ENCODE measurements at regions not wholly inside any gene's neighbourhood (a gene's known extent, or its start where the extent isn't known, plus 50 kb on each side); places are given as distances from the start of the nearest gene placed in this dataset.

DNA sequence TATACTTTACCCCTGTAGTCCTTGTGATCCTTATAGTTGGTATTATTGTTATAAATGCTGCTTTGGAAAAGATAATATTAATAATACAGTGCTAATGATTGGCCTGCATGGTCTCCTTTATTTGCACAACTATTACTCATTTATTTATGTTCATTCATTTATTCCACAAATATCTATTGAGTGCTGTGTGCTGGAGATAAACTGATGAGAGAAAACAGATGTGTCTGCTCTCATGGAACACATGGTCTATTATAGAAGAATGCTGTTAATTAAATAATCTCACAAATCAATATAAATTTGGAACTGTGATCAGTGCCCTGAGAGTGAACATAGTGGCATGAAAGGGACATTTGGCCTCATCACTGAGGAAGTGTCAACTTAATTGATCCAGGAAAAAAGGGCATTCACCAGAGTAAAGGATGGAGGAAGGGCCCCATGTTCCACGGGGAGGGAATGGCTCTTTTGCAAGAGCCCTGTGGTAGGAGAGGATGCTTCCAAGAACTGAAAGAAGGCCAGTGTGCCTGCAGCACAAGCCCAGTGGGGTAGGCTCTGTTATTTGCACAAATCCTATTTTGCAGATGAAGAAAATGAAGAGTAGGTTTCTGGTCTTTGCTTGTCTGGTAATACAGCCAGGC is 91.5 kb upstream of the STK39 start:
- DNase-seq (ENCODE audit: low read depth): no peak

DNA sequence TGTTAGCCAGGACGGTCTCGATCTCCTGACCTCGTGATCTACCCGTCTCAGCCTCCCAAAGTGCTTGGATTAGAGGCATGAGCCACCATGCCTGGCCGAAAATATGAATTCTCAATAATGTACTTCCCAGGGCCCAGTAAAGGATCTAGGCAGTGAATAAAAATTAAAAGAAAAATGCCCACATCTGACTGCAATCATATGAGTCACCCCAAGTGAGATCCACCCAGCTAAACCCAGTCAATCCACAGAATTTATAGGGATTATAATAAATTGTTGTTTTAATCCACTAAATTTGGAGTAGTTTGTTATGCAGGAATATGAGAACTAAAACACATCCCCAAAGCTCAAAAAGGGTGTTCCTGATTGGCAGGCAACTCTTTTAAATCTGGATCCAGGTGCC is 93.5 kb upstream of the STK39 start:
- no peak for DNase-seq (ENCODE audit: low read depth)

DNA sequence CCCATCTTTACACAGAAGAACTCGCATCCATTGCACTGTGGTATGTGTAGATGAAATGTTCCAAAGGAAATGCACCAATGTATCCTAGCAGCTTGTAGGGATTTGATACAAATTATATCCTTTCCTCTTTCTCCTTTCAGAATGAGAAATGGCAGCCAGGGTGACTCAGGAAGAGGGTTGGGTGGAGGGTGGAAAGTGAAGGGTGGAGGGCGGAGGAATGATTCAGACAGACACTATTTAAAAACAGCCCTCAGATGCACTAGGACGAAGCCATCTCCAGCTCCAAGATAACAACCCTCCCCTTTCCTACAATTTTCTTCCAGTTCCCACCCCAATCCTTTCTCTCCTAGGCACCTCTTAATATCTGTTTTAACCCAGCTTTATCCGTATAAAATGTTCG is 96.2 kb upstream of the STK39 start:
- no peak for DNase-seq (ENCODE audit: low read depth)

DNA sequence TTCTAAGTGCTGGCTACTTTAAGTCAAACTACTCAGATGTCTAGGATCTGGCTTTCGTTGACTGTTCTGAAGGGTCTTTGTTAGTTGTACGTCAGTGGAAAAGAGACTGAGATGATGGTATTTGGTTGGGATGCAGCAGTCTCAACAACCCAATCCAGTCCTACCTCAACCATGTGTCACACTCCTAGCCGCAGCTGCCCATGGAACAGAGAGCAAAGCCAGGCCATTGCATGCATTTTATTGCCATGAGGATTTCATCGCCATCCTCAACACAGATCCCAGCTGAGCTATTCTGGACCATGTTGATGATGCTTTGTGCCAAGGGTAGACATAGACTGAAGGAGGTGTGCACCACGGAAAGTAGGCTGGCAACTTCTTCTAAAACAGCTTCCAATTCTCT is 97.3 kb upstream of the STK39 start:
- DNase-seq (ENCODE audit: low read depth): no peak

DNA sequence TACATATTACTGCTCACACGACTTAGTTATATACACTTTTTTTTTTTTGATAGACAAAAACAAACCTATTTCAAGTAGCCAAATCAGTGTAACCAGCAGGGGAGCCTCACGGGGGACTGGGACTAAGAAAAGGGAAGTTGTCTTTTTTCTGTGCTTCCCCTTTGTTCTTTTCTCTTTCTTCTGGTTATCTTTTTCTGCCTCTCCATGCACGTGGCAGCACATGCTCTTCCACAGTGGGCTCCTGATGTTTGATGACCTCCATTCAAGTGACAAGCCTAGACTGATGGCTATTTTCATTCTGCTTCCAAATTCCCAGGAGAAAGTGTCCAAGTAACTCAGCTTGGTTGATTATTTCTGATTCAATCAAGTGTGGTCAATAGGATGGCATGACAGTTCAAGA is 98.2 kb upstream of the STK39 start:
- no peak for DNase-seq (ENCODE audit: low read depth)

DNA sequence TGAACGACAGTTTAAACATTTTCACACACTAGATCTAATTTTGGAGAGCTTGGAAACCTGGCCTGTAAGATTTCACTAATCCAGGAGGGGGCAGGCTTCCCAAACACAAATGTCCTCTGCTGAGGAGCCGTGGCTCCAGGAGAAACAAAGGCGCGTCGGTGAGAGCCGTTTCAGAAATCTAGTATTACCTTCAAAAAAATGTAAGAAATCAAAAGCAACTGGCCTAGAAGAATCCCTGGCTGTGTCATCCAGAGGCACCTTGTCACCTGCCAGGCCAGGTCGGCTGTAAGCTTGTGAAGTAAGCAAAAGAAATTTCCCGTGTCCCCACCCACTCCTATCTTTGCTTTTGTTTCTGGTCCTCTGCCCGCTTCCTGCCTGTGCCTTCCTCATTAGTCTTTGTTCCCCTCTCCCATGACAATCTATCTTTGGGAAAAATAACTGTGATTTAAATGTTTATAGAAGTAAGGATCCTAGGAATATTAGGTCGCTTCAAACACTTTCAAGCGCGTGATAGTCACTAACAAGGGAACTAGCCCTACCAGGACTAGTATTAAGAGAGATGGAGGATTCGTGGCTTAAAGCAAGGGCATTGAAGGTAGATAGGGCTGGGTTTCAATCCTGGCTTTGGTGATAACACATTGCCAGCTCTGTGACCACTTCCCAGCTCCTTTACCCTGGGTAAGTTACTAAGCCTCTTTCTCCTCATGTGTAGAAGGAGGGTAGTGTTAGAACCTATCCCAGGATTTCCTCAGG is 99.5 kb upstream of the STK39 start:
- DNase-seq (ENCODE audit: low read depth): peak; percentile 49

DNA sequence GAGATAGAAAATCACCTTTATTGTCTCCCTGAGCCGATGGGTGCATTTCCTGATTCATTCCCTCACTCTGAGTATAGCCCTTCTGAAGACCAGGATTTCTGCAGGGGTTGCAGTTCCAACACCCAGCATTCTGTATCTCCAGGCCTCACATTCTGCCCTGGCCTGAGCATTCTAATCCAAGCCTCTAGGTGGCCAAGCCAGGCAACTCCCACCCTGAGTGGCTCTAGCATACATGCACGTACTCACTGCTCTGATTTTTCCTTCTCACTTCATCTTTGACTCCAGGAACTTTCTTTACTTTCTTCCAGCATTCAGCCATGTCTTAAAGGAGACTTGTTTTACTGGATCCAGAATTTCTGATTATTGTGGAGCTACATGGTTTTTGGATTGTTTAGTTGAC is 100.7 kb upstream of the STK39 start:
- no peak for DNase-seq (ENCODE audit: low read depth)

DNA sequence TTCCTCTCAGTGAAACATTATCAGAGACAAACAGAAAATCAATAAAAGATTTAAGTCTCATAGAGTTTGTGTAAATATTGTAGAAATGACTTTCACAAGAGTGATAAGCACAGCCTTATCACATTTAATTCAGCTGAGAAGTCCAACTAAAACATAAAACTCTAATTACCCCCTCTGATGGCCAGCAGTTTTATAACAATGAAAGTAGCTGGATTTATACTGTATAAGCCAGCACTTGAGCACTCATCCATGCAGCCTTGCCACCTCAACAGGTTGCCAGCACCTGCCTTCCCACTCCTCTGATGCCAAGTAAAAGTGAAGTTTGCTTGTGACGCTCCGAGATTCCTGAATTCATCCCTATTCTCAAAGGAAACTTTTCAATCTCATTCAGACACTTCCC is 103.0 kb upstream of the STK39 start:
- DNase-seq (ENCODE audit: low read depth): no peak

DNA sequence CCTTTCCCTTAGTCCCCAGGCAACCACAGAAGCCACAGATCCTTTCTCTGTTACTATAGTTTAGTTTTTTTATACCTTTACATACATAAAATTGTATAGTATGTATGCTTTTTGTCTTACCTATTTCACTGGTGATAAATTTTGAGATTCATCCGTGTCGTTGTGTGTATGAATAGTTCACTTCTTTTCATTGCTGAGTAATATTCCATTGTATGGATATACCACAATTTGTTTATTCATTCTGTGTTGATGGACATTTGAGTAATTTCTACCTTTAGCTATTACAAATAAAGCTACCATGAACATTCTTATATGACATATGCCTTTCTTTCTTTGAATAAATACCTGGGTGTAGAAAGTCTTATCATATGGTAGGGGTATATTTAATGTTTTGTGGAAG is 102.8 kb upstream of the CERS6 start:
- no peak for DNase-seq (ENCODE audit: low read depth)

DNA sequence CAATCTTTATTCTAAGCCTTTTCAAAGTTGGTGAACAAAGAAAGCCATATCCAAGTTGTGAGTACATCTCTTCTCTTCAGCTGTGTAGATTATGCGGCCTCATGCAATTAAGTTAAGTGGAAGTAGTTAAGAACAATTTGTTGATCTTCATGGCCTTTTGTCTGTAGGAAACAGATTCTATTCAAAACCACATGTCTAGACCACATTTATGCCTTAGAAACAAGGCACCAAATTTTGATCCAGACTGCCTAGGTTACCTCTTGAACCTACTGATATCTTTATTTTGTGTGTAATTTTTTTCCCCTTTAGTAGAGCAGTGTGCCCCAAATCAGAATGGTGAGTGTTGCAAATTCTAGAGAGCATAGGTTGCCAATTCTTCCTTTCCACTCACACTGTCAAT is 101.6 kb upstream of the CERS6 start:
- no peak for DNase-seq (ENCODE audit: low read depth)

DNA sequence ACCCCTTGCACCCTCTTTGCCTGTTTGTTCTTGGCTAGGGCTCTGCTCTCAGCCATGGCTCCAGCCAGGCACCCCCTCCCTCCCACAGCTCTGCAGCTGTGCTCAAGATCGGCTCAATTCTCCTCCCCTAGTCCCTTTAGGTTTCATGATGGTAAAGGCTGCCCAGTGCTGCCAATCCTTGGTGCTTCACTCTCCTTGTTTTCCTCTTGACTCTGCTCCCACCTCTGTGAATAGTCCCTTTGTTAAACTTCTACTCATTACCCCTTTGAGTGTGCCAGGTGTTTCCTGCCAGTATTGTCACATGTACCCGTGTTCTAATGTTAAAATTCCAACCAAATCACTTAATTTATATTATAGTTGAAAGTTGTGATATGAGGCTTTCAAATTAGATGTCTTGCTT is 101.0 kb upstream of the CERS6 start:
- no peak for DNase-seq (ENCODE audit: low read depth)

DNA sequence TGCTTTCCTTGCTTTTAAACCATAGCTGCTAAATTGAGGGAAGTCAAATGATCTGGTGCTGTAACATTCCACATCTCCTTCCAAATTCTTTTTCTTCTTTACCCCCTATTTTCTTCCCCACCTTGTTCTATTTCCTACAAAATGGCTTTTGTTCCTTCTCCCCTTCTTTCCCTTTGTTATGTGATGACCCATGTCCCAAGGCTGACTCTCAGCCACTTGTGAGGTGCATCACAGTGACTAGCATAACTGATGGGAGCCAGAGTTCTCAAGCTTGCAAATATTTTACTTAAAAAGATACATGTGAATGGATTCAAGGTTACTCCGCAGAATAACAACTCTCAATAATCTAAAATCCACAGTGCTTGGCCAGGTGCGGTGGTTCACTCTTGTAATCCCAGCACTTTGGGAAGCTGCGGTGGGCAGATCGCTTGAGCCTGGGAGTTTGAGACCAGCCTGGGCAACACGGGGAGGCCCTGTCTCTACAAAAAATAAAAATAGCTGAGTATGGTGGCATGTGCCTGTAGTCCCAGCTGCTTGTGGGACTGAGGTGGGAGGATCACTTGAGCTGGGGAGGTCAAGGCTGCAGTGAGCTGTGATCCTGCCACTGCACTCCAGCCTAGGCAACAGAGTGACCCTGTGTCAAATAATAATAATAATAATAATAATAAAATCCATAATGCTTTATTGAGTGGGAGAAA is 100.1 kb upstream of the CERS6 start:
- no peak for DNase-seq (ENCODE audit: low read depth)

DNA sequence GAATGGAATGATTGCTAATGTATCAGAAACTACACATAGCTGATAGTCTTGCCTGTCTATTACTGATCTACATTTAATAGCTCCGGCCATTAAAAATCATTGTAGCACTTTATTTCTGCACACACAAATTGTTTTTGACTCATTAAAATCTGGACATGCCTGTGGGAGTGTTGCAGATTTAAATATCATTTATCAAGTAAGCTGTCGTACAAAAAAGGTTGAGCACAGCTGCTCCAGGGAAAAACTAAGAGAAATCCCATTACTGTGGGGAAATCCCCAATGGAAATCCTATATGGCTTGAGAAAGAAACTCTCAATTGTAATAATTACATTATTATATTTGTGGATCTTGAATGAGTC is 99.6 kb upstream of the CERS6 start:
- no peak for DNase-seq (ENCODE audit: low read depth)

DNA sequence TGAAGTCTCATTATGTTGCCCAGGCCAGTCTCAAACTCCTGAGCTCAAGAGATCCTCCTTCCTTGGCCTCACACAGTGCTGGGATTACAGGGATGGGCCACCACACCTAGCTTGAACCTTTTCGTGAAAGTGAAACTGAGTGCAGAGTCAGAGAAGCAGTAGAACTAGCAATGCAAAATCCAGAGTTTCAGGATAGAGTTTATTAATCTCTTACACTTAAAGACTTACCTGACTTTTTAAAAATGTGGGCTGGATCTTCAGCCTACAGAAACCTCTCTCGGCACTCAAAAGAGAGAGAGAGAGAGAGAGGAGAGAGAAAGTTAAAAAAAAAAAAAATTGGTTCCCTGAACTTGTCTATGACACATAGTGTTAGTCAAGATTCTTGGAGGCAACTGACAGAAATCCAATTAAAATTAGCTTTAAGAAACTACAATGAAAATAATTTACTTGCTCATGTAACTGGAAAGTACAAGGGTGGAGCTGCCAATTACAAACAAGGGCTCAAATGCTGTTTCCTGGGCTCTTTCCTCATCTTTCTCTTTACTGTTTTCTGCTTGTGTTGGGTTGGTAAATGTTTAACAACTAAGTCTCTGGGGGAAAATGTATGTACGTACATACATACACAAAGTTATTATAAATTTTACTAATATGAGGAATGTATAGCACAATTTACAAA is 98.1 kb upstream of the CERS6 start:
- no peak for DNase-seq (ENCODE audit: low read depth)

DNA sequence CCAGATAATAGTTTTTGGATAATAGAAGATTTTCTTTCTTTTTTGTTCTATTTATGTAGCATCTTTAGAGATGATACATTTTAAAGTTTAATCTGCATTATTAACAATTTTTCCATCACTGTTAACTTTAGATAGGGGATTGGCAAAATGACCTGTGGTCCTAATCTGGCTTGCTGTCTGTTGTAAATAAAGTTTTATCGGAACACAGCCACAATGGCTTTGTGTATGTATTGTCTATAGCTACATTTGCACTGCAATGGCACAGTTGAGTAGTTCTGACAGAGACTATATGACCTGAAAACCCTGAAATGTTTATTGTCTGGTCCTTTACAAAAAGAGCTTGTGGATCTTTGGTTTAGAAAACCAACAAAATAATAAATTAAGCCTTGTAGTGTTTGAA is 97.0 kb upstream of the CERS6 start:
- no peak for DNase-seq (ENCODE audit: low read depth)

DNA sequence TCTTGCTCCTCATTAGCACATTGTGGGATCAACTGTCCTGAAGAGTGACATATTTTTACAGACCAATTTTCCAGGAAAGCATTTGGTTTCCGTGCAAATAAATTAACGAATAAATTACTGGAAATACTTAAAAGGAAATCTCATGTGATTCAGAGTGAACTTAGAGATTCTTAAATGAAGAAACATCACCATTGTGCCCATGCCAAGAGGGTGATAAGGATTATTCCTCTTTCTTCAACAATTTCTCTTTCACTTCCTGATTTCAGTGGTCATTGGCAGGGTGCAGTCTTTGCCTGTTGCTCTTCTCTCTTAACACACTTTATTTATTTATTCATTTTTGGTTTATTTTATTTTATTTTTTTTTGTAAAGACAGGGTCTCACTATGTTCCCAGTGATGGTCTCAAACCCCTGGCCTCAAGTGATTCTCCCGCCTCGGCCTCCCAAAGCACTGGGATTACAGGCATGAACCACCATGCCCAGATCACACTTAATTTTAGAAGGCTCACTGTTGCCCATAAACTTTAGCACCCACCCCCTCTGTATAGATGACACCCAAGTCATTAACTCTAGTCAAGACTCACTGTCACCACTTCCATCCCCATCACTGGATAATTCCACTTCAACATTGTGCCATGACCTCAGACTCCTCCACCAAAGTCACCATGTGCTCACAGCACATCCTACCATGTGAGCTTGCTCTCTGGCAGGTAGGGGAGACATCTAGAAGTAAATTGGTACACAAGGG is 92.6 kb upstream of the CERS6 start:
- DNase-seq (ENCODE audit: low read depth): no peak

DNA sequence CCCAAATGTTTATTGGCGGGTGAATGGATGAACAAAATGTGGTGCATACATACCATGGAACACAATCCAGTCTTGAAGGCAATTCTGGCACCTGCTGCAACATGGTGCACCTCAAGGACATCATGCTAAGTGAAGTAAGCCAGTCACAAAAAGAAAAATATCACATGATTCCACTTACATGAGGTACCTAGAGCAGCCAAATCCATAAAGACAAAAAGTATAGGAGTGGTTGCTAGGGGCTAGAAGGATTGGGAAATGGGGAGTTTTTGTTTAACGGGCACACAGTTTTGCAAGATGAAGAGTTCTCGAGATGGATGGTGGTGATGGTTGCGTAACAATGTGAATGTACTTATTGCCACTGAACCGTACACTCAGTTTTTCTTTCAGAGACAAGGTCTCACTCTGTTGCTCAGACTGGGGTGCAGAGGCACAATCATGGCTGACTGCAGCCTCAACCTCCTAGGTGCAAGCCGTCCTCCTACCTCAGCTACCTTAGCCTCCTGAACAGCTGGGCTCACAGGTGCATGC is 90.9 kb upstream of the CERS6 start:
- DNase-seq (ENCODE audit: low read depth): no peak

DNA sequence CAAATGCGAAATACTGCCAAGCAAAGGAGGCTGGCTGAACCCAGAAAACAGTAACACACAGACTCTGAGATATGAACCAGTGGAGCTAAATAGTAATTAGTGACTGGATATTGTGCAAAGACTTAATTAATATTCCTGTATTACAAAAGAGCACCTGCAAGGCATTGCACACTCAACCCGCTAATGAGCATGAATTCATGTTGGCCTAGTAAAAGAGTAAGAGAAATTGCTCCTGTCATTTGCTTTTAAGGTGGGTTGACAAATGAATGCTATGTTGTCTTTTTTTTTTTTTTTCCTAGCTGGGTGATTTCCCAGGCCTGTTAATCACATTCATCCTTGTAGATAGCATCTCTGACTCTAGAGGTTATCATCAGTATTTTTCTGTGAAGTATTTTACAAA is 87.0 kb upstream of the CERS6 start:
- DNase-seq (ENCODE audit: low read depth): no peak

DNA sequence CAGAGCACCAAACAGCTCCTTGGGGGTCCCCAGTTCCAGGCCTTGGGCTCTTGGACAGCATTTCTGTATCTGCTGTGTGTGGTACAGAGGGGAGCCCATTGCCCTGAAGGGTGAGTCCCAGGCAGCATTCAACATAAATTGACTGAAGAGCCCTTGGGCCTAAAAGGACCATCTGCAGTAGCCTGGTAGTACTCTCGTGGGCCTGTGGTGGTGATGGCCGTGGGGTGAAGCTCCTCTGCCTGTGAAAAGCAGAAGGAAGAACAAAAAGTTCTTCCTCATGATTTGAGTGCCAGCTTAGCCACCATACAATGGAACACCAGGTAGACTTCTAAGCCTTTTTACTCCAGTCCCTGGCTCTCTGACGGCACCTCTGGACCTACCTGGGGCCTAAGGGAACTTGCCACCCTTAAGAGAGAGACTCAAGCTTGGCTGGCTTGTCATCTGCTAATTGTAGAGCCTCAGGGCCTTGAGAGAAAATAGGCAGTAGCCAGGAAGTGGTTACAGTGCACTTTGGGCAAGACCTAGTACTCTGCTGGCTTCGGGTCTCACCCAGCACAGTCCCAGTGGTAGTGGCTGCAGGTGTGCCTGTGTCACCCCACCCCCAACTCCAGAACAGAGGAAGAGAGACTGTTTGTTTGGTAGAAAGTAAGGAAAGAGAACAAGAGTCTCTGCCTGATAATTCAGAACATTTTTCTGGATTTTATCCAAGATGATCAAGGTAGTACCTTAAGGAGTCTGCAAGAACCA is 84.6 kb upstream of the CERS6 start:
- DNase-seq (ENCODE audit: low read depth): no peak

DNA sequence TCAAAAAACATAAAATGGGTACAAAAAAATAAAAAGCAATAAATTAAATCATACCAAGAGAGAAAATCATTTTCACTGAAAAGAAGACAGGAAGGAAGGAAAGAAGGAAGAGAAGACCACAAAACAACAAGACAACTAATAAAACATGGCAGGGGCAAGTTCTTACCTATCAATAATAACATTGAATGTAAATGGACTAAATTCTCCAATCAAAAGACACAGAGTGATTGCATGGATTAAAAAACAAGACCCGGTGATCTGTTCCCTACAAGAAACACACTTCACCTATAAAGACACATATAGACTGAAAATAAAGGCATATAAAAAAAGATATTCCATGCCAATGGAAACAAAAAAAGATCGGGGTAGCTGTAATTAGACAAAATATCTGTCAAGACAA is 82.6 kb upstream of the CERS6 start:
- no peak for DNase-seq (ENCODE audit: low read depth)

DNA sequence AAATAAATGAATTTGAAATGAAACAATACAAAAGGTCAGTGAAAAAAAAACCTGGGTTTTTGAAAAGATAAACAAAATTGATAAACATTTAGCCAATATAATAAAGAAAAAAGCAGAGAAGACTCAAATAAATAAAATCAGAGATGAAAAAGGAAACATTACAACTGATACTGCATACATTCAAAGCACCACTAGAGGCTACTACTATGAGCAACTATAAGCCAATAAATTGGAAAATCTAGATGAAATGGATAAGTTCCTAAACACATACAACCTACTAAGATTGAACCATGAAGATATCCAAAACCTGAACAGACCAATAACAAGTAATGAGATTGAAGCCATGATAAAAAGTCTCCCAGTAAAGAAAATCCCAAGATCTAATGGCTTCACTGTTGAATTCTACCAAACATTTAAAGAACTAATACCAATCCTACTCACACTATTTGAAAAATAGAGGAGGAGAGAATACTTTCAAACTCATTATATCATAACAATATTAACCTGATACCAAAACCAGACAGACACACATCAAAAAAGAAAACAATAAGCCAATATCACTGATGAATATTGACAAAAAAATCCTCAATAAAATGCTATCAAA is 80.8 kb upstream of the CERS6 start:
- DNase-seq (ENCODE audit: low read depth): no peak
